ENCODE measurements at regions not wholly inside any gene's neighbourhood (a gene's known extent, or its start where the extent isn't known, plus 50 kb on each side); places are given as distances from the start of the nearest gene placed in this dataset.

GRCh38 chr18:43578211-43578610, 300.9 kb upstream of the SYT4 start:
- no peak for DNase-seq

GRCh38 chr18:43578706-43579105, 301.4 kb upstream of the SYT4 start:
- DNase-seq: no peak

GRCh38 chr18:43581936-43582519, 304.7 kb upstream of the SYT4 start:
- DNase-seq: no peak

DNA sequence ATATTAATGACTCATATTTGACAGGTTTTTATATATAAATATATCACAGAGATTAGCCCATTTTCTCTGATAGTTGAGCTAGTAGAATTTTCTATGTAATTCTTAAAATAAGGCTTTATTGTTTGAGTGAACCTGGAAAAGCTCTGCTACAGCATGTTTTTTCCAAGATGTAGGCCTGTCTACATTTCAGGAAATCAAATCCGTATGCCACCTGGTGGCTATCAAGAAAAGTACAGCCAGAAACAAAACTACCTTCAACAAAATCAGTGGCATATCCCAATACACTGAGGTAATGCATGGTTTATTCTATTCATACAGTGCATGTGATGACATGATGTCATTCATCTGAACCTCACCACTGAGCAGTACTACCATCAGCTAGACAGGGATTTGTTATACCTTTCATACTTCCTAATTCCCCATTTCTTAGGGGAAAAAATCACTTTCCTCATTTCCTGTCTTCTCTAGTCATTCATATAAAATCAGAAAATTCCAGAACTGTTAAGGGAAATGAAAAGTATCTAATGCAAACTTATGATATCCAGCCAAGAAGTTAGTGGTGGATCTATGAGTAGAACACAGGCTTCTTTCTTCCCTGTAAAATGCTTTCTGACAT, 310.4 kb upstream of the SYT4 start:
- no peak for DNase-seq

DNA sequence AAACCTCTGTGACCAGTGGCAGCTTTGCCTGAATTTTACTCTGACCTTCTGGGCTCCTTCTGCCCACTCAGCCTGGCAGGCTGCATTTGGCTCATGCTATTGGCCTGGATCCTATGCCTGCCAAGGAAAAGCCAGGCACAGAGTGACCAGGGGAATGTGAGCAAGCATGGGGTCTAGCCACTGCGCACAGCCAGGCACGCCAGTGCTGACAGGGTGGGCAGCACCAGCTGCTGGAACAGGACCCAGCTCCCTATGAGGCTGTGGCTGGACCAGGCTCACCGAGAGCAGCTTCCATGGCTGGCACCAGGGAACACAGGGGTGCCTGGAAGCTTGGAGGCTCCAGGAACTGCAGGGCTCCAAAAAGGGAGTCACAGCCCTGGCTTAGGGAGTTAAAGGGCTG, 311.5 kb upstream of the SYT4 start:
- no peak for DNase-seq

DNA sequence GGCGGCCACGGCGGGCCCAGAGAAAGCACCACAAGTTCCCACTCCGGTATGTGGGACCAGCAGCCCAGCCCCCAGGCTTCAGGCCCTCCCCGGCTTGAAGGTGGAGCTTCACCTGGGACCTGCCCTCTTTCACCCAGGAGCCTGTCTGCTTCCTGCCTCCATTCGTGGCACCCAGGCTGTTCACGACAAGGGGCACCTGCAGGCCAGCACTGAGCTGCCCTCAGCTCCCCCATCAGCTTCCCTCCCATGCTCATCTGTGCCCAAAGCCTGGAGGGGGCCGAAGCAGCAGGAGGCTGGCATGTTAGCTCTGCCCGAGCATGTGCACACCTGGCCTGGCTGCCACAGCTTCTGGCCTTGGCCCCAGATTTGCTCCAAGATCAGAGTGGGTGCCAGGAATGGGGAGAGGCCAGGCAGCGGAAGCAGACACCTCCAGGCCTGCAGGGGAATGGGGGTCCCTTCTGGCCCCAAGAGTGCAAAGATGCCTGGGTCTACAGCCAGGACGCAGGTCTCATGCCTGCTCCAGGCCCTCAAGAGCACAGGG, 312.4 kb upstream of the SYT4 start:
- DNase-seq: no peak

DNA sequence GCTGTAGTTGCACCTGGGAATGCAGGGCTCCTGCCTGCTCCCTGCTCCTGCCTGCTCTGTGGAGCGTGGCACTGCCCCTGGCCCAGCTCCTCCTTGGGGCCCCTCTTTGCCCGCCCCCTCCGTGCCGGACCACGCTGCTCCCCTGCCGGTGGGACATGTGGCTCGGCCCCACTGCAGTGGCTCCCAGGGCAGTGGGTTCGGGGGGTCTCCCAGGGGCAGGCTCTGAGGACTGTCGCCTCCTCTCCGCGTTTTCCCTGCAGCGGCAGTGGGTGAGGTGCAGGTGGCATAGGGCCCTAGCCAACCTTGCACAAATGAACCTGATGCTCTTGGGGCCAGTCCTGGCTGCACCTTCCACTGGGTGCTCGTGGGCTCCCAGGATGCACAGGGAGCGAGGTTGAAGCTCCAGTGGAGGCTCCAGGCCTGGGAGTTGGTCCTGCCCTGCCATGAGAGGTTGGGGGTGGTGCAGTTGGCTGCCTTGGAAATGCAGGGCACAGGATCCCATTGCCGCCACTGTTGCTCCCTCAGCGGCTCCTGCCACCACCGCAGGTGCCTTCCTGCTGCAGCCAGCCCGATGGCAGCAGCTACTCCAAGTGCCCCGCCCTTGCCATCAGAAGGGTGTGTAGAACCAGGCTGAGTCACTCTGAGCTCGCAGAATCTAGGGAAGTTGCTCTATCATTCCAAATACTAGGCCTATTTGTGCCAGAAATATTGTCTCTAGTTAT, 313.1 kb upstream of the SYT4 start:
- DNase-seq: no peak

DNA sequence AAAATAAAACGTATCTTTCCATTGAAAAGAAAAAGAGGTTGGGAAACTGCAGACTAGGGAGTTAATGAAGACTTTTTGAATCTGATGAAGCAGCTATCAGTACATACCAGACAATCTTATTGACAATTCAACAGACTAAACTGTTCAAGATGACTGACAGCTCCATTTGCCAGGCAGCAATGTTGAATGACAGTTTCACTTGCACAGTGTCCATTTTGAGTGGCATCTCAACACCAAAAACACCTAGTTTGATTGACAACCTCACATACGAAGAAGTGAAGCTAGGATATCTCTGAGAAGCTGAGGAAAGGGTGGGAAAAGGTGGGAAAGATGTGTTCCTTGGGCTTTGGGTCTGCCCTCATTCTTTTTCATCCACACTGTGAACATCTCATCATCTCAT, 315.0 kb upstream of the SYT4 start:
- DNase-seq: no peak

- no peak for DNase-seq
These were observed 318.9 kb upstream of the SYT4 start for GRCh38 chr18:43596105-43596712.

GRCh38 chr18:43601432-43601831, 324.1 kb upstream of the SYT4 start:
- no peak for DNase-seq

- DNase-seq: no peak
These were observed 327.9 kb upstream of the SYT4 start for GRCh38 chr18:43605224-43605623.

- DNase-seq: no peak
These were observed 329.5 kb upstream of the SYT4 start for GRCh38 chr18:43606795-43607194.

GRCh38 chr18:43620936-43621335, 343.6 kb upstream of the SYT4 start:
- no peak for DNase-seq

- DNase-seq: no peak
These were observed 344.7 kb upstream of the SYT4 start for GRCh38 chr18:43622024-43622423.

GRCh38 chr18:43625582-43625981, 348.3 kb upstream of the SYT4 start:
- DNase-seq: no peak

- DNase-seq: no peak
These were observed 350.7 kb upstream of the SYT4 start for GRCh38 chr18:43627848-43628530.

GRCh38 chr18:43634994-43635393, 357.7 kb upstream of the SYT4 start:
- DNase-seq: no peak

DNA sequence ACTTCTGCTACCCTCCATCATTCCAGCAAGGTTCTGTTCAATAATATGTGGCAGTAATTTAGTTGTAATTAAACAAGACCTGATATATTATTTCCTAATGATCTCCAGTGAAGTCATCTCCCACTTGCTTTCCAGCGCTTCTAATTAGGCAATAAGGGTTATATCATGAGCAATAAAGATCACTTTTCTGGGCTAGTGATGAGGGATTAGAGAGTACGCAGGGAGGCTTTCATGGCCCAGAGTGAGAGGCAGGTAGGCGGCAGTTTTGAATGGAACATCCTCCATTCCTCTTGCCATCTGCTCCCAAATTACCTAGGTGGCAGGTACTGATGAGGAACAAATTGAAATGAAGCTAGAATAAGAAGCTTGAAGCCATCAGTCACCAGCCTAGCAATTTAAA, 358.1 kb upstream of the SYT4 start:
- DNase-seq: no peak

DNA sequence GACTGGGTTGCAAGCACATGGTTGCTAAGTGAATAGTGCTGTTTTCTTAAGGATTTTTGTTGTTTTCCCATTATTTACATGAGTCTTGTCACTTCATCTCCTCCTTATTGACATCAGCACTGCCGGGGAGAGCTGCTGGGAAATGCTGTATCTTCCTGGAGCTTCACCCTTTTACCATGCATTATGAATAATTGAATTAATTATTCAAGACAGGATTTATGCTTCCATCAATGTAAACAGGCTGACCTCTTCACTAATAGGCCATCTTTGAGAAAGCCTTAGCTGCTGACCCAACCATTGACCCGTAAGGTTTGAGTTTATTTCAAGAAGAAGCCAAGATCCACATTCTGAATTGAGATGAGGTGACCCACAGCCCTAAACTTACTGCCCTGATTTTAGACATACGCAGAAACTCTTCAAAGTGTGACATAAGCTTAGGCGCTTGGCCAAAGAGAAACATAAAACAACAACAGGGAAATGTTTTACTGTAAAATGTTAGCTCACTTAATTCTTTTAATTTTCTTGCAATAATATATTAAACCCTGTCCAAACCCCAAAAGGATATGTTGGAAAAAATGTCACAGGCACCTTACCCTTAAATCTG, 365.5 kb upstream of the SYT4 start:
- no peak for DNase-seq

DNA sequence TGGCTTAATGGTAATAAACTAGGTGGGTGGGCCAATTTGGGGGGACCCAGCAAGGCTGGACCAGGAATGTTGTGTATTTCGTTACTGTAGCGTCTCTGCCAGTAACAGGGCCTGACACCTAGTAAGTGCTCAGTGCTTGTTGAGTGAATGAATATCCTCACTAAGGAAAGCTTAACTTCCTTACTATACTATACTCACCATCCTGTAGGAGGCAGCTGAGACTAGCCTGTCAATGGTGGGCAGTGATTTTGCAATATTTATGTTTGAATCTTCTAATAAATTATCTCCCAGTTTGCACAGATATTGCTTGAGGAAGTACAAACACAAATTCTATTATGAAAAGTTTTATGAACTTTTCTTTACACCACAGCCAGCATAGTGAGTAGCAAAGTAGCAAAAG, 370.7 kb upstream of the SYT4 start:
- DNase-seq: no peak

DNA sequence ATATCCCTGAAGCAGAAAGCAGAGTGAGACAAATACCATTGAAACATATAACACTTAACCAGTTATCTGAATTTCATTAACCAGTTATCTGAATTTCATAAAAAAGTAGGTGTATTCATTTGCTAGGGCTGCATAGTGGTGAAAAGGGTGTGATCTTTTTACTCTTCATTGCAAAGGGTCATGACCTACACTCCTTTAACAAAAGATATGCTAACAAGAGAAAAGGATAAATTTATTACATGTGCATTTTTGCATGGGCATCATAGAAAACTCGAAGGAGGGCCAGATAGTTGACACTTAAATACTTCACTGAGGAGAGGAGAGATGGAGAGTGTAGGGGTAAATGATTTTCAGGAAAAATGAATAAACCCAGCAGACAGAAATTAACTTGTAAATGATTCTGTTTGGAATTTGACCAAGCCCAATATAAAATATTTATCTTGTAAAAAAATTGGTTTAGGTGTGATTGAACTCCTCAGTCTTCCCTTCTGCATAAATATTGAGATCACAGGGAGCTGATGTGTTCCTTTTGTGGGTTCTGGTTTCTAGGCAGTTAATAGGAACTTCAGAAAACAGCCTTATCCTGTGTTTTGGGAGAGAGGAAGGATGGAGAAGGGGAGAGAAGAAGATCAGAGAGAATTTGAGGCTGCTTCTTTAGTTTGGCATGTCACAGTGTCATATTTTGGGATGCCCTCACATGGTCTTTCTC, 372.5 kb upstream of the SYT4 start:
- DNase-seq: no peak

- no peak for DNase-seq
These were observed 373.1 kb upstream of the SYT4 start for GRCh38 chr18:43650426-43650825.
